H1 (cell line): ENCODE measurements at regions not wholly inside any gene's neighbourhood (a gene's known extent, or its start where the extent isn't known, plus 50 kb on each side); places are given as distances from the start of the nearest gene placed in this dataset.

ENCODE experiments used
- CEBPB ChIP-seq: IDR thresholded peaks from 2 replicates; pipeline ENCODE4 v1.6.1; 2012; ENCODE audit warnings: low read depth, low read length
- RBBP5 ChIP-seq: IDR thresholded peaks from 2 replicates; pipeline ENCODE4 v1.7.1; 2012; ENCODE audit warnings: low read depth, mild to moderate bottlenecking, inconsistent platforms, low read length, moderate library complexity, borderline replicate concordance

GRCh38 chr3:34001022-34001421 is 202.6 kb downstream of the PDCD6IP start (continued):
- TF ChIP-seq RBBP5 (no peak), CEBPB (no peak)
- TF ChIP-seq, all 59 proteins: peak for 0
